NT2/D1 (cell line): ENCODE measurements at regions not wholly inside any gene's neighbourhood (a gene's known extent, or its start where the extent isn't known, plus 50 kb on each side); places are given as distances from the start of the nearest gene placed in this dataset.

ENCODE experiments used
- DNase-seq: peaks from one replicate; pipeline ENCODE4 v3.0.0-alpha.2; 2011; ENCODE audit warnings: low read depth, low spot score
- H3K27me3 ChIP-seq: 2 replicates; pipeline ENCODE4 v1.6.0; 2011; ENCODE audit warnings: mild to moderate bottlenecking; ENCODE audit not compliant: insufficient read length, insufficient read depth
- H3K36me3 ChIP-seq: 2 replicates; pipeline ENCODE4 v1.6.1; 2011; ENCODE audit warnings: mild to moderate bottlenecking, low read length, mixed read lengths; ENCODE audit not compliant: insufficient read depth, insufficient read length
- H3K4me1 ChIP-seq: 2 replicates; pipeline ENCODE4 v1.5.1; 2011; ENCODE audit not compliant: insufficient read depth, insufficient read length
- H3K4me3 ChIP-seq: 2 replicates; pipeline ENCODE4 v1.5.1; 2011; ENCODE audit warnings: low read depth; ENCODE audit not compliant: insufficient read length
- H3K9ac ChIP-seq: 2 replicates; pipeline ENCODE4 v1.6.0; 2011; ENCODE audit warnings: low read depth; ENCODE audit not compliant: insufficient read length
- H3K9me3 ChIP-seq: 2 replicates; pipeline ENCODE4 v1.5.1; 2011; ENCODE audit warnings: mild to moderate bottlenecking, low read length; ENCODE audit not compliant: insufficient read depth
- SUZ12 ChIP-seq: IDR thresholded peaks from 2 replicates; pipeline ENCODE4 v1.6.1; 2011; ENCODE audit not compliant: insufficient read length, insufficient read depth; ENCODE audit errors: extremely low read depth
- YY1 ChIP-seq: IDR thresholded peaks from 2 replicates; pipeline ENCODE4 v1.6.1; 2011; ENCODE audit not compliant: insufficient read length, insufficient read depth
- ZNF274 ChIP-seq: IDR thresholded peaks from 2 replicates; pipeline ENCODE4 v1.6.1; 2011; ENCODE audit warnings: mild to moderate bottlenecking, low read depth, low read length

DNA sequence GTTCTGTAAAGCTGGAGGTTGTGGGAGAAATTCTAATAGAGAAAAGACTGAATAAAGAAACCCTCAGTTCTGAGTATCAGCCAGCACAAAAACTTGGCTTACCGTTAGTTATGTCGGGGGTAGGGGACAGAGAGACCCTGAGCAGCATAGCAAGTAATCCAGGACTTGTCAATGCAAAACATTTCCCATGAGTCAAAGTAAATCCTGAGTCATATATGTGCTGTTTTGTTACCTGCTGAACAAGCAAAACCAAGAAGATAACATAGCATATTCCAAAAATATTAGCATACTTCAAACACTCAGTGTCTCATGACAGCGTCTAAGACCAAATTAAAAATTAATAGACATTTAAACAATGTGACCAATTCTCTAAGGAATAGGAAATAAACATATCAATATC, 75.1 kb upstream of the LUZP2 start:
- no peak for TF ChIP-seq ZNF274
- no peak for TF ChIP-seq SUZ12
- no peak for TF ChIP-seq YY1
- H3K4me1 ChIP-seq, result no peaks in the 10 kb centered on the region
- no peaks in the 10 kb centered on the region for H3K9me3 ChIP-seq
- no peak overlapping the region for H3K4me3 ChIP-seq
- H3K27me3 ChIP-seq, result no peaks in the 10 kb centered on the region
- no peak for DNase-seq
- H3K36me3 ChIP-seq, result no peaks in the 10 kb centered on the region
- H3K9ac ChIP-seq, result no peak overlapping the region

DNA sequence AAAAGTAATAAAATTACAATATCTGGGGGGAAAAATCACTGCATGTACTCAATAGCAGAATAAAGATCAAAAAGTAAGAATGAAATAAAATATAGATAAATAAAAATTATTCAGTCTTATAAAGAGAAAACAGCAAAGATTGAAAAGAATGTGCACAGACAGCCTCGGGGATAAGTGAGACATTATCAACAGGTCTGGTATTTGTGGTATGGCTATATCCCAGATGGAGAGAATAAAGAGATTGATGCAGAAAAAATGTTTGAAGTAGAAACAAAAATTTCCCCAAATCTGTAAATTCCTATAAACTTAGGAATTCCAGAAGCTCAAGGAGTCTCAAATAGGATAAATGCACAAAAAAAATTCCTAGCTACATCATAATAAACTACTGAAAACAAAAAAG, 74.5 kb upstream of the LUZP2 start:
- H3K4me3 ChIP-seq, result no peak overlapping the region
- no peaks in the 10 kb centered on the region for H3K9me3 ChIP-seq
- H3K4me1 ChIP-seq, result no peaks in the 10 kb centered on the region
- H3K27me3 ChIP-seq, result no peaks in the 10 kb centered on the region
- no peak for DNase-seq
- no peaks in the 10 kb centered on the region for H3K36me3 ChIP-seq
- TF ChIP-seq YY1, result no peak
- H3K9ac ChIP-seq, result no peak overlapping the region

DNA sequence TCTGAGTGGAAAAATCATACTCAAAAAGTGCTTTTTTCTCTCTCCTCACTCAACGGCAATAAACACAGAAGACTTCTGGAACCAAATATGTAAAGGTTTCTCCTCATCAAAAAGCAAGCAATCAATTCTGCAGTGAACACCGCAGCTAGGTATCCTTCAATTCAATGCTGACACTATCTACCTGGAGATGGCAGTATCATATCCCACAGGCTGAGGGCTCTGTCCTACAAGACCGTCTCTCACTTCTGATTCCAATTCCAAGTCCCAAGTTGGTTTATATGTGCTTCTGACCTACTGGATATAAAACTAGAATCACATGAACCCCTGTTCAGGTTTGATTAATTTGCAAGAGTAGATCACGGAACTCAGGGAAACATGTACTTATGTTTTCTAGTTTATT, 59.7 kb upstream of the LUZP2 start:
- no peaks in the 10 kb centered on the region for H3K4me1 ChIP-seq
- no peak for DNase-seq
- H3K36me3 ChIP-seq, result no peaks in the 10 kb centered on the region
- H3K27me3 ChIP-seq, result no peaks in the 10 kb centered on the region
- TF ChIP-seq SUZ12 (no peak), ZNF274 (no peak), YY1 (no peak)
- no peak overlapping the region for H3K4me3 ChIP-seq
- H3K9ac ChIP-seq, result no peak overlapping the region
- no peaks in the 10 kb centered on the region for H3K9me3 ChIP-seq
